ENCODE measurements at regions not wholly inside any gene's neighbourhood (a gene's known extent, or its start where the extent isn't known, plus 50 kb on each side); places are given as distances from the start of the nearest gene placed in this dataset.

DNA sequence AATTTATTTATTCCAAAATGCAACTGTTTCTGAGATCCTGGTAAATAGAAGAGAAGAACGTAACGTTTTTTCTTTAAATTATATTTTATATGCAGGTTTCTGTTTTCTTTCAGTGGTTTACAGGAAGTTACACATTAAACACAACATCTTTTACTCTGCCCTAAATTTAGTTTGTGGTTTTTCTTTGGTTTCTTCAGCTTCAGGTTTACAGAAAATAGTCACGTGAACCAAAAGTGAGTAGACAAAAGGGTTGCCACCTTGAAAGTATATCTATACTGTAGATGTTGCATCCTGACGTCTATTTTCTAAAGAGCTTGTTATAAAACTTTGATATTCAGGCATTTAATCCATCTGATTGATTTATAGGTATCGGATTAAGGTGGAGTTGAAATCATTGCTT is 1236.6 kb downstream of the MAT2B start (continued):
- TF ChIP-seq, protein P1, sequence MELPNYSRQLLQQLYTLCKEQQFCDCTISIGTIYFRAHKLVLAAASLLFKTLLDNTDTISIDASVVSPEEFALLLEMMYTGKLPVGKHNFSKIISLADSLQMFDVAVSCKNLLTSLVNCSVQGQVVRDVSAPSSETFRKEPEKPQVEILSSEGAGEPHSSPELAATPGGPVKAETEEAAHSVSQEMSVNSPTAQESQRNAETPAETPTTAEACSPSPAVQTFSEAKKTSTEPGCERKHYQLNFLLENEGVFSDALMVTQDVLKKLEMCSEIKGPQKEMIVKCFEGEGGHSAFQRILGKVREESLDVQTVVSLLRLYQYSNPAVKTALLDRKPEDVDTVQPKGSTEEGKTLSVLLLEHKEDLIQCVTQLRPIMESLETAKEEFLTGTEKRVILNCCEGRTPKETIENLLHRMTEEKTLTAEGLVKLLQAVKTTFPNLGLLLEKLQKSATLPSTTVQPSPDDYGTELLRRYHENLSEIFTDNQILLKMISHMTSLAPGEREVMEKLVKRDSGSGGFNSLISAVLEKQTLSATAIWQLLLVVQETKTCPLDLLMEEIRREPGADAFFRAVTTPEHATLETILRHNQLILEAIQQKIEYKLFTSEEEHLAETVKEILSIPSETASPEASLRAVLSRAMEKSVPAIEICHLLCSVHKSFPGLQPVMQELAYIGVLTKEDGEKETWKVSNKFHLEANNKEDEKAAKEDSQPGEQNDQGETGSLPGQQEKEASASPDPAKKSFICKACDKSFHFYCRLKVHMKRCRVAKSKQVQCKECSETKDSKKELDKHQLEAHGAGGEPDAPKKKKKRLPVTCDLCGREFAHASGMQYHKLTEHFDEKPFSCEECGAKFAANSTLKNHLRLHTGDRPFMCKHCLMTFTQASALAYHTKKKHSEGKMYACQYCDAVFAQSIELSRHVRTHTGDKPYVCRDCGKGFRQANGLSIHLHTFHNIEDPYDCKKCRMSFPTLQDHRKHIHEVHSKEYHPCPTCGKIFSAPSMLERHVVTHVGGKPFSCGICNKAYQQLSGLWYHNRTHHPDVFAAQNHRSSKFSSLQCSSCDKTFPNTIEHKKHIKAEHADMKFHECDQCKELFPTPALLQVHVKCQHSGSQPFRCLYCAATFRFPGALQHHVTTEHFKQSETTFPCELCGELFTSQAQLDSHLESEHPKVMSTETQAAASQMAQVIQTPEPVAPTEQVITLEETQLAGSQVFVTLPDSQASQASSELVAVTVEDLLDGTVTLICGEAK (IDR thresholded peaks at IDR 0.05; ENCODE audit: borderline replicate concordance): no peak
- TF ChIP-seq, protein P2, sequence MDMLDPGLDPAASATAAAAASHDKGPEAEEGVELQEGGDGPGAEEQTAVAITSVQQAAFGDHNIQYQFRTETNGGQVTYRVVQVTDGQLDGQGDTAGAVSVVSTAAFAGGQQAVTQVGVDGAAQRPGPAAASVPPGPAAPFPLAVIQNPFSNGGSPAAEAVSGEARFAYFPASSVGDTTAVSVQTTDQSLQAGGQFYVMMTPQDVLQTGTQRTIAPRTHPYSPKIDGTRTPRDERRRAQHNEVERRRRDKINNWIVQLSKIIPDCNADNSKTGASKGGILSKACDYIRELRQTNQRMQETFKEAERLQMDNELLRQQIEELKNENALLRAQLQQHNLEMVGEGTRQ (IDR thresholded peaks at IDR 0.05; ENCODE audit: borderline replicate concordance, low read depth, low read length): peak; percentile 10; the same call in 1 of the 2 replicates
- TF ChIP-seq MEF2B (IDR thresholded peaks at IDR 0.05; ENCODE audit: partially characterized antibody, poor library complexity, severe bottlenecking): peak; percentile 63
- TF ChIP-seq RUNX3 (IDR thresholded peaks at IDR 0.05; ENCODE audit: low read length): peak; percentile 82
- TF ChIP-seq, protein P3, sequence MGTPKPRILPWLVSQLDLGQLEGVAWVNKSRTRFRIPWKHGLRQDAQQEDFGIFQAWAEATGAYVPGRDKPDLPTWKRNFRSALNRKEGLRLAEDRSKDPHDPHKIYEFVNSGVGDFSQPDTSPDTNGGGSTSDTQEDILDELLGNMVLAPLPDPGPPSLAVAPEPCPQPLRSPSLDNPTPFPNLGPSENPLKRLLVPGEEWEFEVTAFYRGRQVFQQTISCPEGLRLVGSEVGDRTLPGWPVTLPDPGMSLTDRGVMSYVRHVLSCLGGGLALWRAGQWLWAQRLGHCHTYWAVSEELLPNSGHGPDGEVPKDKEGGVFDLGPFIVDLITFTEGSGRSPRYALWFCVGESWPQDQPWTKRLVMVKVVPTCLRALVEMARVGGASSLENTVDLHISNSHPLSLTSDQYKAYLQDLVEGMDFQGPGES (IDR thresholded peaks at IDR 0.05): no peak
- TF ChIP-seq CREM (IDR thresholded peaks at IDR 0.05; ENCODE audit: low read depth): no peak
- TF ChIP-seq MEF2A (IDR thresholded peaks at IDR 0.05; ENCODE audit: insufficient read depth, low read depth, low read length): peak; percentile 12; the same call in 1 of the 2 replicates
- TF ChIP-seq NFIC (IDR thresholded peaks at IDR 0.05; ENCODE audit: low read depth, low read length): peak; percentile 72; the same call in 1 of the 2 replicates

All from GM12878 (cell line).